ENCODE measurements at regions not wholly inside any gene's neighbourhood (a gene's known extent, or its start where the extent isn't known, plus 50 kb on each side); places are given as distances from the start of the nearest gene placed in this dataset.

GRCh38 chr5:63596254-63596653 lies 366.0 kb downstream of the HTR1A start:
- H3K27ac ChIP-seq, result no peak overlapping the region
- no peaks in the 10 kb centered on the region for H3K36me3 ChIP-seq
- TF ChIP-seq, protein P1, sequence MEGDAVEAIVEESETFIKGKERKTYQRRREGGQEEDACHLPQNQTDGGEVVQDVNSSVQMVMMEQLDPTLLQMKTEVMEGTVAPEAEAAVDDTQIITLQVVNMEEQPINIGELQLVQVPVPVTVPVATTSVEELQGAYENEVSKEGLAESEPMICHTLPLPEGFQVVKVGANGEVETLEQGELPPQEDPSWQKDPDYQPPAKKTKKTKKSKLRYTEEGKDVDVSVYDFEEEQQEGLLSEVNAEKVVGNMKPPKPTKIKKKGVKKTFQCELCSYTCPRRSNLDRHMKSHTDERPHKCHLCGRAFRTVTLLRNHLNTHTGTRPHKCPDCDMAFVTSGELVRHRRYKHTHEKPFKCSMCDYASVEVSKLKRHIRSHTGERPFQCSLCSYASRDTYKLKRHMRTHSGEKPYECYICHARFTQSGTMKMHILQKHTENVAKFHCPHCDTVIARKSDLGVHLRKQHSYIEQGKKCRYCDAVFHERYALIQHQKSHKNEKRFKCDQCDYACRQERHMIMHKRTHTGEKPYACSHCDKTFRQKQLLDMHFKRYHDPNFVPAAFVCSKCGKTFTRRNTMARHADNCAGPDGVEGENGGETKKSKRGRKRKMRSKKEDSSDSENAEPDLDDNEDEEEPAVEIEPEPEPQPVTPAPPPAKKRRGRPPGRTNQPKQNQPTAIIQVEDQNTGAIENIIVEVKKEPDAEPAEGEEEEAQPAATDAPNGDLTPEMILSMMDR (IDR thresholded peaks at IDR 0.05), result no peak
- DNase-seq, result no peak
- intact Hi-C loops (cut with DNase I; ENCODE audit: low total_unique reads), result no loop called here
- H3K4me3 ChIP-seq, result no peak overlapping the region
- H3K27me3 ChIP-seq, result no peaks in the 10 kb centered on the region
- H3K9me3 ChIP-seq, result no peaks in the 10 kb centered on the region
- no peaks in the 10 kb centered on the region for H3K4me1 ChIP-seq

GRCh38 chr5:63573380-63573779 lies 388.9 kb downstream of the HTR1A start:
- intact Hi-C loops (cut with DNase I; ENCODE audit: low total_unique reads), result no loop called here
- Histone ChIP-seq H3K36me3 (no peaks in the 10 kb centered on the region), H3K9me3 (no peaks in the 10 kb centered on the region), H3K27me3 (no peaks in the 10 kb centered on the region), H3K4me1 (no peaks in the 10 kb centered on the region), H3K4me3 (no peak overlapping the region), H3K27ac (no peak overlapping the region)
- TF ChIP-seq, protein P1 (IDR thresholded peaks at IDR 0.05), result no peak
- DNase-seq, result no peak

DNA sequence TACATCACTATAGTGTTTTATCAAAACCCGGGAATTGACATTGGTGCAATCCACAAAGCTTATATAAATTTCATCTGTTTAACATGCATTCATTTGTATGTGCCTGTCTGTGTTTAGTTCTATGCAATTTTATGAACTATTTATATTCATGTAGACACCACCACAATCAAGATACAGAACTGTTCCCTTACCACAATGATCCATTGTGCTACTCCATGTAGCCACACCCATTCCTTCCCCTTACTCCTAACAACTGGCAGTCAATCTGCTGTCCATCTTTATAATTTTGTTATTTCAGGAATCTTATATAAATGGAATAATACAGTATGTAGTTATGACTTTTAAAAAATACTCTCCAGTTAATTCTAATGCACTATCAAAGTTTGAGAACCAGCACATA lies 389.5 kb downstream of the HTR1A start:
- no peak overlapping the region for H3K27ac ChIP-seq
- TF ChIP-seq, protein P1 (IDR thresholded peaks at IDR 0.05), result no peak
- intact Hi-C loops (cut with DNase I; ENCODE audit: low total_unique reads), result no loop called here

DNA sequence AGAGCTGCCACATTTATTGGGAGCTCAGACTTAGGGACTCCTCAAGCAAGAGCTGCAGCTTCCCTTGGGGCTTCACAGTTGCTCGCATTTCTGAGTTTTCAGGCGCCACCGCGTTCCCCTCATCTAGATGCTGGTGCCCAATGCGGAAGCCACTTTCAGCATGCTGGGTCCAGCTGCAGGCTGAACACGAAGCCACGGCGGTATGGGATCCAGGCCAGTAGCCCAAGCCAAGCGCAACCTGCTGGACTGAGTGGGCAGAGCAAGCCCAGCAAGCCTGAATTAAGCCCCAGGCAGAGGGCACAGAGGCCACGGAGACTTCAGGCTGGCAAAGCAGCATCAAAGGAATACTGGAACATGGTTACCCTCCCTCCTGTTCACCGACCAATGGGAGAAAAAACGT lies 391.5 kb downstream of the HTR1A start:
- Histone ChIP-seq H3K4me3 (no peak overlapping the region), H3K4me1 (no peaks in the 10 kb centered on the region), H3K9me3 (no peaks in the 10 kb centered on the region), H3K27me3 (no peaks in the 10 kb centered on the region), H3K36me3 (no peaks in the 10 kb centered on the region), H3K27ac (no peak overlapping the region)
- no peak for DNase-seq
- TF ChIP-seq, protein P1 (IDR thresholded peaks at IDR 0.05), result no peak
- intact Hi-C loops (cut with DNase I; ENCODE audit: low total_unique reads), result no loop called here

More for the DNA sequence above, 389.5 kb downstream of the HTR1A start:
- H3K4me3 ChIP-seq, result no peak overlapping the region
- no peak for DNase-seq
- no peaks in the 10 kb centered on the region for H3K9me3 ChIP-seq
- H3K4me1 ChIP-seq, result no peaks in the 10 kb centered on the region
- H3K36me3 ChIP-seq, result no peaks in the 10 kb centered on the region
- H3K27me3 ChIP-seq, result no peaks in the 10 kb centered on the region

- no peaks in the 10 kb centered on the region for H3K4me1 ChIP-seq
- TF ChIP-seq, protein P1 (IDR thresholded peaks at IDR 0.05), result no peak
- H3K27me3 ChIP-seq, result no peaks in the 10 kb centered on the region
- no peak for DNase-seq
- no peak overlapping the region for H3K27ac ChIP-seq
- H3K36me3 ChIP-seq, result no peaks in the 10 kb centered on the region
- H3K4me3 ChIP-seq, result no peak overlapping the region
- peaks cover 0 to 9% (median 0%) of the 10 kb centered on the region in 3 donors for H3K9me3 ChIP-seq
- intact Hi-C loops (cut with DNase I; ENCODE audit: low total_unique reads), result no loop called here
Observed at GRCh38 chr5:63564789-63565188, 397.5 kb downstream of the HTR1A start.

Measured in tibial artery (tissue), 4 donors.